ENCODE measurements at regions not wholly inside any gene's neighbourhood (a gene's known extent, or its start where the extent isn't known, plus 50 kb on each side); places are given as distances from the start of the nearest gene placed in this dataset.

DNA sequence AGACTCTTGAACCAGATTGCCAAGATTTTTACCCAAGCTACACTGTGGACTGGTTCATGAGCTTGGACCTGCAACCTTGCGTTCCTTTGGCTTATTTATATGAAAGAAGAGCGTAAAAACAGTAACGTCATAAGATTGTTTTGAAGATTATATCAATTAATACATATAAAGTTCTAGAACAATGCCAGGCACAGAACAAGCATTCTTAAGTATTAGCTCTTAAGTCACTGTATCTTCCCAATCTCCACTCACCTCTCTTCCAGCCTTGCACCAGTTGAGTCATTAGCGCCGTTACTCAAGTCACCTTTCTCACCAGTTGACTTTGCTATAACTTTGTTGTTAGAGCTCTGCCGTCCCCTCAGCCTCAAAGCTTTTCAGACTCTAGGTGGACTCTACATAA lies 415.7 kb downstream of the PLK2 start:
- Histone ChIP-seq H3K36me3 (ENCODE audit: control insufficient read depth, insufficient read depth, low read length) (no peaks in the 10 kb centered on the region), H3K4me3 (ENCODE audit: low read depth, low read length) (no peak overlapping the region), H3K27me3 (ENCODE audit: control insufficient read depth, insufficient read depth, low read length) (no peaks in the 10 kb centered on the region)
- FAIRE-seq = no peak
- no peak for TF ChIP-seq CTCF (IDR thresholded peaks at IDR 0.05; ENCODE audit: insufficient read depth, low read length, severe bottlenecking)
- DNase-seq (ENCODE audit: low read depth) = no peak

GRCh38 chr5:58043032-58043945 lies 416.6 kb downstream of the PLK2 start:
- peak; percentile 55 for DNase-seq (ENCODE audit: low read depth)
- no peak for TF ChIP-seq CTCF (IDR thresholded peaks at IDR 0.05; ENCODE audit: insufficient read depth, low read length, severe bottlenecking)

GRCh38 chr5:58041884-58042283 lies 418.0 kb downstream of the PLK2 start:
- FAIRE-seq (no peak), DNase-seq (ENCODE audit: low read depth) (no peak)
- Histone ChIP-seq H3K4me3 (ENCODE audit: low read depth, low read length) (no peak overlapping the region), H3K36me3 (ENCODE audit: control insufficient read depth, insufficient read depth, low read length) (no peaks in the 10 kb centered on the region), H3K27me3 (ENCODE audit: control insufficient read depth, insufficient read depth, low read length) (no peaks in the 10 kb centered on the region)
- no peak for TF ChIP-seq CTCF (IDR thresholded peaks at IDR 0.05; ENCODE audit: insufficient read depth, low read length, severe bottlenecking)

More at GRCh38 chr5:58043032-58043945, 416.6 kb downstream of the PLK2 start:
- no peaks in the 10 kb centered on the region for H3K36me3 ChIP-seq (ENCODE audit: control insufficient read depth, insufficient read depth, low read length)
- no peak for FAIRE-seq
- H3K27me3 ChIP-seq (ENCODE audit: control insufficient read depth, insufficient read depth, low read length) = no peaks in the 10 kb centered on the region
- H3K4me3 ChIP-seq (ENCODE audit: low read depth, low read length) = no peak overlapping the region

DNA sequence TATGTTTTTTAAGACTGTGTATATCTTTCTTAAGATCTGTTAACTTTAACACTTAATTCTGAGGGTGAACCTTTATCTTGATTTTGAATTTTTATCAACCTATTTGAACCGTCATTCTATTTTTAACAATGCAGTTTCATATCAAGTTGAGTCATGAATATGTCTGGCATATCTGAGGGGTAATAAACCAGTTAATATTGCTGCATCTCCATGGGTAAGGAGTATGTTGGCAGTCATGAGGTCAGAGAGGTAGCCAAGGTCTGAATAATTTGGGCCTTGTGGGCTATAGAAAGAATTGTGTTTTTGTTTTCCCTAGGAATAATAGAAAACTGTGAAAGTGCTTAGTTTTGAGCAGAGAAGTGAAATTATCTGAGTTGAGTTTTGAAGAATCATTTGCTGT lies 419.0 kb downstream of the PLK2 start:
- H3K27me3 ChIP-seq (ENCODE audit: control insufficient read depth, insufficient read depth, low read length) = no peaks in the 10 kb centered on the region
- DNase-seq (ENCODE audit: low read depth) (peak; percentile 21), FAIRE-seq (no peak)
- no peak for TF ChIP-seq CTCF (IDR thresholded peaks at IDR 0.05; ENCODE audit: insufficient read depth, low read length, severe bottlenecking)
- H3K4me3 ChIP-seq (ENCODE audit: low read depth, low read length) = no peak overlapping the region
- no peaks in the 10 kb centered on the region for H3K36me3 ChIP-seq (ENCODE audit: control insufficient read depth, insufficient read depth, low read length)

DNA sequence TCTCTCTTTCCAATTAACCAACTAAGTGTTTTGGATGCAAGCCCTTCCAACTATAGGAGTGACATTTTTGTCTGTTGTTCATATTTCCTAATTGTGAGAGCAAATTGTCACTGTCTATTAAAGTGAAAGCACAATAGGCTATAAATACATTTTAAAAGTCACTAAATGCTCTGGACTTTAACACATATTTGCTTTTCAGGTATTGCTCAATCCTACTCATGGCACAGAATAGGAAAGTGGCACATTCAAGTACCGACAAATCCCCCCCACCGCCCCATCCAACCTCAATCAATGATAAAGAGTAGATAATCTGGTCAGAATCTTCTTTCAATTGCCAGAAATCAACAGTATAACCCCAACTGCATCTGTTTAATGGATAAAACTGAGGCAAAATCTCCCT lies 419.8 kb downstream of the PLK2 start:
- no peak for FAIRE-seq
- Histone ChIP-seq H3K4me3 (ENCODE audit: low read depth, low read length) (no peak overlapping the region), H3K27me3 (ENCODE audit: control insufficient read depth, insufficient read depth, low read length) (no peaks in the 10 kb centered on the region), H3K36me3 (ENCODE audit: control insufficient read depth, insufficient read depth, low read length) (no peaks in the 10 kb centered on the region)
- TF ChIP-seq CTCF (IDR thresholded peaks at IDR 0.05; ENCODE audit: insufficient read depth, low read length, severe bottlenecking) = no peak
- peak; percentile 35 for DNase-seq (ENCODE audit: low read depth)
